ENCODE measurements at regions not wholly inside any gene's neighbourhood (a gene's known extent, or its start where the extent isn't known, plus 50 kb on each side); places are given as distances from the start of the nearest gene placed in this dataset.
A peak's percentile ranks its signal among the peaks of the same experiment; 100 is the strongest.

DNA sequence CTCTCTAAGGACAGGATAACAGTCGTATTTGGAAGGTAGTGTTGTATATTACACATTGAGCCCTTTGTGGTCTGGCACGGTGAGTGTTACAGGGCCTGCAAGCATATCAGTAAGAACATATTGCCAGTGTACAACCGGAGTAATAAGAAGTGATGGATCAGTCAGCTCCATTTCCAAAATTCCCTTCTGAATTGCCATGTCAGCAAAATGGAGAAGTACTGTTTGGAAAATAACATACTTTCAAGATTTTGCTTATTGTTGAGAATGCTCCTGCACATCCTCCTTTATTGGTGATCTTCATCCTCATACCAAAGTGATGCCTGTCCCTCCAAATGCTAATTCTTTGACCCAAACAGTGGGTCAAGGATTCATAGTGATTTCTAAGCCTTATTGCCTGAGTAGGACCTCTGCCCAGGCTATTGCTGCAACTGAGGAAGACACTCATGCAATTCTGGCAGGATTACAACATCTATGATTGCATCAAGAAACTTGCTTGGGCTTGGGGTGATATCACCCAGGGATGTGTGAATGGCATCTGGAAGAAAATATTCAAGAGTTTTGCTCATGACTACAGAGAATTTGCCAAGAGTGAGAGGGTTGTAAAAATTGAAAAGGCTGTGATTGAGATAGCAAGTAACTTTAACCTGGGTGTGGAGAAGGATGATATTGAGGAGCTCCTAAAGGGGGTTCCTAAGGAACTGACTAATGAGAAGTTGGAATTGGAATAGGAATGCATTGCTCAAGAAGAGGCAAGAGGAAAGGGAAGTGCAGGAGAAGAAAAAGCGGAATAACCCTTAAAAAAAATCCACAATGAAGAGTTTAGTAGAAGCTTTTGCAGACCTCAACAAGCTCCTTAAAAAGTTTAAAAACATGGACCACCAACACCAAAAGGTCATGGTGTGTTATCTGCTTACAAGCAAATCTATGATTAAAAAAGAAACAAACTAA, 452.2 kb upstream of the SORCS1 start:
- Histone ChIP-seq H2BK15ac (ENCODE audit: low read length) (no peak overlapping the region), H3K36me3 (ENCODE audit: control insufficient read depth in 2 of 4, insufficient read depth in 4 of 4, low read length in 3 of 4) (no peaks in the 10 kb centered on the region), H4K8ac (ENCODE audit: extremely low read depth, insufficient read depth, low read length) (no peak overlapping the region), H3K27me3 (replicated peaks in 1 of 4; ENCODE audit: control insufficient read depth in 3 of 4, extremely low read depth in 1 of 4, insufficient read depth in 3 of 4, low read length in 3 of 4) (no peaks in the 10 kb centered on the region), H3K9ac (replicated peaks in 1 of 4; ENCODE audit: extremely low read depth in 1 of 4, low read depth in 3 of 4, low read length in 3 of 4) (no peak overlapping the region), H2BK12ac (ENCODE audit: low read depth, low read length) (no peak overlapping the region), H3K14ac (ENCODE audit: insufficient read length) (no peak overlapping the region), H4K5ac (ENCODE audit: insufficient read length, low read depth, low read length) (no peak overlapping the region), H3K9me3 (ENCODE audit: insufficient read depth in 2 of 2, low read depth in 1 of 2, low read length in 1 of 2) (no peaks in the 10 kb centered on the region), H3K4me2 (ENCODE audit: insufficient read depth in 1 of 2, low read depth in 2 of 2, low read length in 2 of 2) (no peak overlapping the region), H2BK20ac (ENCODE audit: low read length) (no peak overlapping the region), H2BK120ac (replicated peaks; ENCODE audit: low read depth, low read length) (no peak overlapping the region), H4K20me1 (replicated peaks in 1 of 2; ENCODE audit: control insufficient read depth in 1 of 2, insufficient read depth in 2 of 2, low read length in 2 of 2) (no peaks in the 10 kb centered on the region), H2AK5ac (ENCODE audit: low read depth, low read length) (no peak overlapping the region), H3K4ac (replicated peaks; ENCODE audit: insufficient read length, low read depth, low read length) (no peak overlapping the region), H3K18ac (ENCODE audit: extremely low read depth, low read length) (no peak overlapping the region), H4K91ac (replicated peaks; ENCODE audit: insufficient read length, low read length) (no peak overlapping the region), H3K56ac (replicated peaks; ENCODE audit: insufficient read length, low read depth, low read length) (no peak overlapping the region), H3K79me1 (ENCODE audit: low read depth, low read length) (no peaks in the 10 kb centered on the region), H3K23me2 (ENCODE audit: low read depth, low read length) (no peaks in the 10 kb centered on the region), H3K79me2 (ENCODE audit: control insufficient read depth in 1 of 2, insufficient read depth in 2 of 2, low read length in 2 of 2) (no peaks in the 10 kb centered on the region), H2BK5ac (ENCODE audit: low read depth, low read length) (no peak overlapping the region), H3K4me3 (ENCODE audit: extremely low read depth in 1 of 4, insufficient read depth in 2 of 4, low read depth in 3 of 4, low read length in 4 of 4) (no peak overlapping the region), H3K23ac (ENCODE audit: insufficient read length) (no peak overlapping the region), H3K4me1 (replicated peaks in 1 of 4; ENCODE audit: control insufficient read depth in 3 of 4, insufficient read depth in 4 of 4, low read length in 3 of 4) (peaks cover 0 to 5% (median 0%) of the 10 kb centered on the region in 4 experiments; a peak in 1 of 7 replicates), H3K27ac (ENCODE audit: low read depth, low read length) (no peak overlapping the region), H2AFZ (ENCODE audit: low read length) (no peak overlapping the region)
- no peak for TF ChIP-seq KDM4A (IDR thresholded peaks at IDR 0.05; ENCODE audit: low read depth, low read length, severe bottlenecking)
- no peak for TF ChIP-seq ASH2L (IDR thresholded peaks at IDR 0.05; ENCODE audit: low read length)
- TF ChIP-seq MAFK (IDR thresholded peaks at IDR 0.05; ENCODE audit: low read depth, low read length) = peak; percentile 92
- TF ChIP-seq, protein P1, sequence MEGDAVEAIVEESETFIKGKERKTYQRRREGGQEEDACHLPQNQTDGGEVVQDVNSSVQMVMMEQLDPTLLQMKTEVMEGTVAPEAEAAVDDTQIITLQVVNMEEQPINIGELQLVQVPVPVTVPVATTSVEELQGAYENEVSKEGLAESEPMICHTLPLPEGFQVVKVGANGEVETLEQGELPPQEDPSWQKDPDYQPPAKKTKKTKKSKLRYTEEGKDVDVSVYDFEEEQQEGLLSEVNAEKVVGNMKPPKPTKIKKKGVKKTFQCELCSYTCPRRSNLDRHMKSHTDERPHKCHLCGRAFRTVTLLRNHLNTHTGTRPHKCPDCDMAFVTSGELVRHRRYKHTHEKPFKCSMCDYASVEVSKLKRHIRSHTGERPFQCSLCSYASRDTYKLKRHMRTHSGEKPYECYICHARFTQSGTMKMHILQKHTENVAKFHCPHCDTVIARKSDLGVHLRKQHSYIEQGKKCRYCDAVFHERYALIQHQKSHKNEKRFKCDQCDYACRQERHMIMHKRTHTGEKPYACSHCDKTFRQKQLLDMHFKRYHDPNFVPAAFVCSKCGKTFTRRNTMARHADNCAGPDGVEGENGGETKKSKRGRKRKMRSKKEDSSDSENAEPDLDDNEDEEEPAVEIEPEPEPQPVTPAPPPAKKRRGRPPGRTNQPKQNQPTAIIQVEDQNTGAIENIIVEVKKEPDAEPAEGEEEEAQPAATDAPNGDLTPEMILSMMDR (IDR thresholded peaks at IDR 0.05; ENCODE audit: control extremely low read depth in 1 of 3, insufficient read depth in 1 of 3, low read depth in 1 of 3, low read length in 3 of 3) = no peak
- no peak for DNase-seq (ENCODE audit: low read depth in 1 of 2, low spot score in 2 of 2)
- FAIRE-seq = no peak
- ChIA-PET CTCF (ENCODE audit: partially characterized antibody) (interaction anchor here (0.6 to 1.4 kb wide), 3 partner anchors 36 to 394 kb away, joined by 3 to 4 read pairs (median 3); no protein-coding TSS in a partner anchor), POLR2A (ENCODE audit: partially characterized antibody) (no interaction called here)
- WGBS, 2 experiments (ENCODE audit: extremely low coverage in 1 of 2, insufficient coverage in 1 of 2, insufficient read length in 1 of 2, insufficient replicate concordance in 2 of 2, low coverage in 1 of 2, low lambda C conversion rate in 2 of 2, missing lambda C conversion rate in 1 of 2) = 91% methylated on average over 4 of the region's 4 CpGs; no CpG with 5 or more reads in 1 of the 2 experiments
